ENCODE measurements at regions not wholly inside any gene's neighbourhood (a gene's known extent, or its start where the extent isn't known, plus 50 kb on each side); places are given as distances from the start of the nearest gene placed in this dataset.
A peak's percentile ranks its signal among the peaks of the same experiment; 100 is the strongest.
"Not testable (repeated sequence)": the region's sequence is repeated elsewhere in the genome, so short reads cannot be mapped to it uniquely, and the experiment has no call there.

GRCh38 chr18:70582981-70583380 is 294.1 kb downstream of the SOCS6 start:
- H3K4me3 ChIP-seq (ENCODE audit: low read depth, low read length): no peak overlapping the region
- DNase-seq (ENCODE audit: low read depth): no peak
- TF ChIP-seq POLR2A (IDR thresholded peaks at IDR 0.05; ENCODE audit: extremely low read depth, insufficient read length): no peak
- TF ChIP-seq MYC (IDR thresholded peaks at IDR 0.05; ENCODE audit: low read depth, low read length): no peak
- TF ChIP-seq MAX (IDR thresholded peaks at IDR 0.05; ENCODE audit: low read depth, low read length): no peak
- TF ChIP-seq CTCF (IDR thresholded peaks at IDR 0.05; ENCODE audit: low read depth, low read length): no peak

GRCh38 chr18:70578480-70578879 is 289.6 kb downstream of the SOCS6 start:
- no peak for TF ChIP-seq MYC (IDR thresholded peaks at IDR 0.05; ENCODE audit: low read depth, low read length)
- no peak for TF ChIP-seq POLR2A (IDR thresholded peaks at IDR 0.05; ENCODE audit: extremely low read depth, insufficient read length)
- TF ChIP-seq MAX (IDR thresholded peaks at IDR 0.05; ENCODE audit: low read depth, low read length): no peak
- no peak for TF ChIP-seq CTCF (IDR thresholded peaks at IDR 0.05; ENCODE audit: low read depth, low read length)
- no peak overlapping the region for H3K4me3 ChIP-seq (ENCODE audit: low read depth, low read length)
- DNase-seq (ENCODE audit: low read depth): peak; percentile 4

GRCh38 chr18:70577023-70577420 is 288.2 kb downstream of the SOCS6 start:
- DNase-seq (ENCODE audit: low read depth): no peak
- no peak overlapping the region for H3K4me3 ChIP-seq (ENCODE audit: low read depth, low read length)
- TF ChIP-seq POLR2A (IDR thresholded peaks at IDR 0.05; ENCODE audit: extremely low read depth, insufficient read length): no peak

- TF ChIP-seq CTCF (IDR thresholded peaks at IDR 0.05; ENCODE audit: low read depth, low read length) (no peak), POLR2A (IDR thresholded peaks at IDR 0.05; ENCODE audit: extremely low read depth, insufficient read length) (no peak), MYC (IDR thresholded peaks at IDR 0.05; ENCODE audit: low read depth, low read length) (no peak), MAX (IDR thresholded peaks at IDR 0.05; ENCODE audit: low read depth, low read length) (no peak)
- no peak for DNase-seq (ENCODE audit: low read depth)
Measured at GRCh38 chr18:70576276-70577022, 287.6 kb downstream of the SOCS6 start.

GRCh38 chr18:70574951-70575350 is 286.1 kb downstream of the SOCS6 start:
- H3K4me3 ChIP-seq (ENCODE audit: low read depth, low read length); DNase-seq (ENCODE audit: low read depth): not testable (repeated sequence)

More at GRCh38 chr18:70576276-70577022, 287.6 kb downstream of the SOCS6 start:
- H3K4me3 ChIP-seq (ENCODE audit: low read depth, low read length): no peak overlapping the region

- DNase-seq (ENCODE audit: low read depth); H3K4me3 ChIP-seq (ENCODE audit: low read depth, low read length): not testable (repeated sequence)
Measured at GRCh38 chr18:70569647-70570046, 280.8 kb downstream of the SOCS6 start.

- no peak for TF ChIP-seq MYC (IDR thresholded peaks at IDR 0.05; ENCODE audit: low read depth, low read length)
- no peak for DNase-seq (ENCODE audit: low read depth)
- H3K4me3 ChIP-seq (ENCODE audit: low read depth, low read length): no peak overlapping the region
Measured at GRCh38 chr18:70559446-70559845, 270.6 kb downstream of the SOCS6 start.

- TF ChIP-seq MYC (IDR thresholded peaks at IDR 0.05; ENCODE audit: low read depth, low read length) (no peak), MAX (IDR thresholded peaks at IDR 0.05; ENCODE audit: low read depth, low read length) (no peak), CTCF (IDR thresholded peaks at IDR 0.05; ENCODE audit: low read depth, low read length) (no peak), POLR2A (IDR thresholded peaks at IDR 0.05; ENCODE audit: extremely low read depth, insufficient read length) (no peak)
- no peak for DNase-seq (ENCODE audit: low read depth)
- H3K4me3 ChIP-seq (ENCODE audit: low read depth, low read length): no peak overlapping the region
Measured at GRCh38 chr18:70558371-70558770, 269.5 kb downstream of the SOCS6 start.

All from NB4 (cell line).